ENCODE measurements at regions not wholly inside any gene's neighbourhood (a gene's known extent, or its start where the extent isn't known, plus 50 kb on each side); places are given as distances from the start of the nearest gene placed in this dataset.

- TF ChIP-seq FOS (IDR thresholded peaks at IDR 0.05; ENCODE audit: borderline replicate concordance, insufficient read depth, low read length) = no peak
- no peak for TF ChIP-seq CTCF (IDR thresholded peaks at IDR 0.05; ENCODE audit: extremely low read depth in 1 of 2, insufficient read depth in 1 of 2, low read depth in 1 of 2, low read length in 2 of 2)
- no peak for TF ChIP-seq POLR2A (IDR thresholded peaks at IDR 0.05; ENCODE audit: low read depth, low read length)
- TF ChIP-seq POLR2AphosphoS5 (IDR thresholded peaks at IDR 0.05; ENCODE audit: insufficient read depth, low read depth, low read length) = no peak
- no peak for TF ChIP-seq EZH2 (IDR thresholded peaks at IDR 0.05; ENCODE audit: borderline replicate concordance, low read depth, low read length, severe bottlenecking)
- no peak for TF ChIP-seq JUN (IDR thresholded peaks at IDR 0.05; ENCODE audit: borderline replicate concordance, insufficient read depth, insufficient read length, low read depth)
Observed at GRCh38 chr4:96073461-96073860, 233.6 kb downstream of the PDHA2 start.
